HG02943 (cell line): ENCODE measurements at regions not wholly inside any gene's neighbourhood (a gene's known extent, or its start where the extent isn't known, plus 50 kb on each side); places are given as distances from the start of the nearest gene placed in this dataset.
"Not testable (repeated sequence)": the region's sequence is repeated elsewhere in the genome, so short reads cannot be mapped to it uniquely, and the experiment has no call there.

Experiments
- ATAC-seq: cut with Tn5 transposase; IDR thresholded peaks from one replicate; pipeline ENCODE4 v1.9.1; 2021; ENCODE audit warnings: mild to moderate bottlenecking, low read depth, moderate library complexity; ENCODE audit not compliant: unreplicated experiment

DNA sequence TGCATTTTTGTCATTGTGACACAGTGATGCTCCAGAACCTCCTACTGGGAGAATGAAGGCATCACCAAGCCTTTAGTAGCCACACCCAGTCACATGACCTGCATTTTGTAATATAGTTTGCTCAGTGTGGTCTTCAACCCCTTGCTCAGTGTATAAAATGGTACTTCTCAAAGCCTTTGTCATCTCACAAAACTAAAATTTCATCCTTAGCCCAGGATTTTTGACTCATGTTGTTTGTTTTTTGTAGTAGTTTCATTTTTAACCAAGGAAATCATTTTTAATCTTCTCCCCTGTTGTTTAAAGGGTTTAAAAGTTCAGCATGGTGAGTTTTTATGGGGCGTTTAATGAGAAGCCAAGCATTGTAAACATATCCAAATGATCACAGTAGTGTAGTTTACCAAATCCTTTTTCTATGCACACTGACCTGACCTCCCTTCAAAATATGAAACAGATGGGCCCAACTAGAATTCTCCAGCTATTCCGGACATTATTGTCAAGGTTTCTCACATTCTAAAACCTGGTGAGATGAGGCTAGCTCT is 123.5 kb upstream of the IL12A start:
- ATAC-seq = no peak

DNA sequence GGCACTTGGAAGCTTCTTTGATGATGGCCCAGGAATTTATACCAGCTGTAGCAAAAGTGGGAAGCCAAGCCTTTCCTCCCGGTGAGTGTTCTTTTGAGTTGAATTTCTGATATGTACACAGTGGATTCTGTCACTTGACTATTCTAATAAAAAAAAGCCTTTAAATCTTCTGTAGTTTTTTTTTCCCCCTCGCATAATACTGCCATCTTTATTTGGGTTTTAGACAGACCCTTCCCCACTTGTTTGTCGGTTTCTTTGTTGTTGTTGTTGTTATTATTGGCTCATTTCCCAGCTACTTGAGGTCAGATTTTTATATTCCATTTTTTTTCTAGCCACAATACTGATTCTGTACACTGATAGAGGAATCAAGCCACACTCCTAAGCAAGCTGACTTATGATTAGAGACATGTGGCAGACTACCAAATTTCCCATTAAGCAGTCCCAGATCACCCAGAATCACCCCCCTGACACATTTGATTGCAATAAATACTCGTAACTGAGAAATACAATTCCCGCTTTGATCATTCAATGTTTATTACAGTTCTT is 122.4 kb upstream of the IL12A start:
- ATAC-seq = no peak

DNA sequence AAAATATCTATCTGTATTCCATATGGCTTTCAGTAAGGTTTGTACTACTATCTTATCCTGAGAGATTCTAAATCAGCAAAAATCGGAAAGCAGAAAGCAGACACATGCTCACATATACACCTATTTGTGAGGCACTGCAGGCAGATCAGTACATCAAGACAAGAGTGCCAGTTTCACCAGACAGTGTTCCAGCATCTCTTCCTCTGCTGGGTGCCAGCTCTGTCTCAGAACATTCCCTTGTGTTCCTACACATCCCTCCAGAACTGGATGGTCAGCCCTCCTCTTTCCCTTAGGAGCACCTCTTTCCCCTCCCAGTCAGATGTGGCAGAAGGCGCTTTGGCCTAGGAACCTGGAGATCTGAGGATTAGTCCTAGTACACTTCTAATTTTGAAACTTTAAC is 121.3 kb upstream of the IL12A start:
- ATAC-seq = no peak

DNA sequence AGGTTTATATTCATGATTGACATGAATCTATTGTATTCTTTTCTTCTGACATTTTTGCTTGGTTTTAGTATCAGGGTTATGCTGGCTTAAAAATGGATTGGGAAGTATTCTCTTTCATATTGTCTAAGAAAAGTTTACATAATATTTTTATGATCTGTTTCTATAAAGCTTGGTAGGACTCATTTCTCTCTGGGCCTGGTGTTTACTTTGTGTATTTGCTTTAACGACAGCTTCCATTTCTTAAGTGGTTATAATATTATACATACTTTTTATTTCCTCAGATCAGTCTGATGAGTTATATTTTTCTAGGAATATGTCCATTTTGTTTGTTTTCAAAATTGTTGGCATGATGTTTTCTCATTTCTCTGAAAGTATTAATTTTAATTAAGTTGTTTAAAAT is 117.9 kb upstream of the IL12A start:
- ATAC-seq = no peak

DNA sequence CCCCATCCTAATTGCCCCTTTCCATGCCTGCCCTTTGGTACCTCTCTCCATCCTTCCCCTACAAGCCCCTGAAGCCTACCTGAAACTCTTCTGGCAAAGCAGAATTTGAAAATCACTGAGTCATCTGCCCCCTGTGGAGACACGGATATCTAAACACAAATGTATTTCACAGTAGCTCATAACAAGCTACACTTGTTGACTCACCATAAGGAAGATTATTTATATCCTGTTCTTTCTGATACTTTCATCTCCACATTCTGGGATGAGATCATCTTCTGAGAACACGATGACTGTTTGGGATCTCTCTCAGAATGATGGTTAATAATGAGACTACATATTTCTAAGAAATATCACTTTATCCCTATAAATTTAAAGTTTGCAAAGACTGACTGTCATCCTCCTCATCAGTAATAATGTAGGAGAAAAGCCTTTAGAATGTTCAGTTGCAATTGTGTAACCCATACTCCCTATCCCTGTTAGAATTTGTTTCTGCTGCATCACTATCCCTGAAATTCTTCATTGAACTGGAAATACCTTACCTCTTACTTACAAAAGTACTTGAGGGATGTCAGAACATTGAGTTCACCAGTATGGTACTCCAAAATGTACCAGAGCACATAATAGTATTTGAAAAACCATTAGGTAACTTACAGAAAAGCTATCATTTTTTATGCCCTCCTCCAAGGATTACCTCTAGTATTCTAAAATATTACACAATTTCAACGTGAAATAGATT is 116.1 kb upstream of the IL12A start:
- ATAC-seq = no peak

DNA sequence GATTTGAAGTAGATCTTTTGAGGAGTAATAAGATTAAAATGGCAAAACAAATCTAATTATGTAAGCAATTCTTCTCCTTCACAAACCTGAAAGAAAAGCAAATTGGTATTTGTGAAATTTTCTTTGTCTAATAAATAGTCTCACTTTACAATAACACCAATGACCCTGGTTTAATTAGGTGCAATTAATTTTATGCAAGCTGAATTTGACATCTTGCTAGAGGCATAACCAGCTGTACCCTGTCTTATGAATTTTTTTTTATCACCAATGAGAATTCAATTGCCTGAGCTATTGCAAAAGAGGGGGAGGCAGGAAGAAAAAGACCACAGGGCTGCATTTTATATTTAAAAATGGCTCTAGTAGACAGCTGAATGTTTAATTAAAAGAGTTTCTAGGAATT is 113.5 kb upstream of the IL12A start:
- ATAC-seq = no peak

DNA sequence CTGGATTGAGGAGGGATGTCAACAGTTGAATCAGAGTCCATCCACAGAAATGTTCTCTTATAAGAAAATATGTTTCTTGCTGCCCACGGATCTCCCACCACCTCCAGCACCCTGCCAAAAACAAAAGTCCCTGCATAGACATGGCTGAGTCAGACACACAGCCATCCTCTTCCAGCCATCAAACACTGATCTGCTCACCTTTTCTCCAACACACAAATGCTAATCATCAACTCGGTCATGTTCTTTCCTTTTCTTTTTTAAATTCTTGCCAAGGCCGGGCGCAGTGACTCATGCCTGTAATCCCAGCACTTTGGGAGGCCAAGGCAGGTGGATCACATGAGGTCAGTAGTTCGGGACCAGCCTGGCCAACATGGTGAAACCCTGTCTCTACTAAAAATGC is 110.7 kb upstream of the IL12A start:
- ATAC-seq = no peak

DNA sequence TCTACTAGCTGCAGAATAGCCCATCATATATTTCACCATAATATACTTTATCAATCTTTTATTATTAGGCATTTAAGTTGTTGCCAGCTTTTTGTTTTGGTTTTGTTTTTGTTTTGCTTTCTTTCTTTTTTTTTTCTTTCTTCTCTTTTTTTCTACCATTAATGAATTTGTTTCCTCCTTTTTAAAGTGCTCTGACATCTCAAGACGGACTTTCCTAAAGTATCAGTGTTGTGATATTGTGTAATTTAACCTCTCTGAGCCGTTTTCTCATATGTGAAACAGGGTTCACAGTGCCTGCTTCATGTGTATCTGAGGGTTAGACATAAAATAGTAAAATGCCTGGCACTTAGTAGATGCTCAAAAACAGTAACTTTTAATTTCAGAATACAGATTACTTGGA is 109.5 kb upstream of the IL12A start:
- ATAC-seq = no peak

DNA sequence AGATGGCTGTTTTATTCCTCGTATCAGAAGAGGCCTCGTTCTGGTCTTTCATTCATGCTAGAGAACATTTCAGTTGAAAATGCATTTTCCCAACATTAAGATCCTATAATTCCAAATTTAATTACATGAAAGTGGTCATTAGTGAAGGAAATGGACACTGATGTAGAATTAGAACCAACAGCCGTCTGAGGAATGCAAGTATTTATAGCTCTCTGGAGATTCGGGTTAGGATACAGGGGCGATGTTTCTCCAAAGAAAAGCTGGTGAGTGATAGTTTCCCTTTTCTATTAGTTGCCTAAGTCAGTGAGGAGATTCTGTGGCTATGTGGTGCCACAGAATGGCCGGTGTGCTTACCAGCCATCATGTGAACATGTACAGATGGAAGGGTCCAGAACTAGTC is 109.0 kb upstream of the IL12A start:
- ATAC-seq = no peak

DNA sequence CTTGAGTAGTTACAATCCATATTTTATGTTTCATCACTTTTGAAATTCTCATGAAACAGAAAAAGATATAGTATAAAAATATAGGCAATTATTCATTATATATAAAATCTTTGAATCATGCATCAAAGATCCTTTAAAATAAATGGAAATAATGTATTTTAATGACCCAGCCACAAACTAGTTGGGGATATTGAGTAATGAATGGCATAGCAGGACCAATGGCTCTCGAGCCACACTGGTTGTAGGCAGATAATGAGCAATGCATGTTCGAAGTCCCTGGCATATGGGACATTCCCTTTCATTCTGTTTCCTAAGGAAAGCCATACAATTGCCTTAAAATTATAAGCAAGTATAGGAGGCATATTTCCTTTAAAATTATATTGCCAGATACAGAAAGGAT is 107.4 kb upstream of the IL12A start:
- no peak for ATAC-seq

DNA sequence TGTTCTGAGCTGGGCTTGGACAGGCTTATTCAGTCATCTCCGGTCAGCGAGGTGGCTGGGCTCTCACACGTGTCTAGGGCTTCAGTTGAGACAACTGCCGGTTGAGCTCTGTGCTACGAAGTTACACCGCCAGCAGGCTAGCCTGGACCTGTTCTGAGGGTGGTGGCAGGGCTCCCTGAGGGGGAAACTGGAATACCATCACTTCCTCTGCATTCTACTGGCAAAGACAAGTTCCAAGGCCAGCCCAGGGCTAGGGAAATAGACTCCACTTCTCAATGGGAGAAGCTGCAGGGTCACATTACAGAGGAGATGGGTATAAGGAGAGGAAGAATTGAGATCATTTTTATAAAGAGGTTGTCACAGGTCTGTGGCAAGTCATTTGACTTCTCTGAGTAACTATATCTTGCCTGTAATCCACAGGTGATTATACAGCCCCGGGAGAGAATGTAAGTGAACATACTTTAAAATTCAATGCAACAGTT is 106.8 kb upstream of the IL12A start:
- no peak for ATAC-seq

DNA sequence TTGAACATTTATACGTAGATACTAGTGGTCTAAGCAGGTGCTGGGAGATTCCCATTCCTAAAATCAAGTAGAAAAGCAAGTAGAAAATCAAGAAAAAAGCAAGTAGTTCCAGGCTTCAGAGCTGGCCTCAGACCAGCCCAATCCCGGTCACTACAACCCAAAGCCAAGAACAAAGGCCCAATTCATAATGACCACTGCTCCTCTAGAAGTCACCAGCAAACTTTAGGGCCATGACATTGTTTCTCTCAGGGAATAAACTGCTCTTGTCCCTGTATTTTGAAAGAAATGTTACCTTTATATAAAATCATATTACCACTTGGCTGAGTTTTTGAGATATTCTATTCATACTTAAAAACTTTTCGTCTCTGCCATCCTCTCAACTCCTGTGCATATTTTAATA is 106.3 kb upstream of the IL12A start:
- ATAC-seq = no peak

DNA sequence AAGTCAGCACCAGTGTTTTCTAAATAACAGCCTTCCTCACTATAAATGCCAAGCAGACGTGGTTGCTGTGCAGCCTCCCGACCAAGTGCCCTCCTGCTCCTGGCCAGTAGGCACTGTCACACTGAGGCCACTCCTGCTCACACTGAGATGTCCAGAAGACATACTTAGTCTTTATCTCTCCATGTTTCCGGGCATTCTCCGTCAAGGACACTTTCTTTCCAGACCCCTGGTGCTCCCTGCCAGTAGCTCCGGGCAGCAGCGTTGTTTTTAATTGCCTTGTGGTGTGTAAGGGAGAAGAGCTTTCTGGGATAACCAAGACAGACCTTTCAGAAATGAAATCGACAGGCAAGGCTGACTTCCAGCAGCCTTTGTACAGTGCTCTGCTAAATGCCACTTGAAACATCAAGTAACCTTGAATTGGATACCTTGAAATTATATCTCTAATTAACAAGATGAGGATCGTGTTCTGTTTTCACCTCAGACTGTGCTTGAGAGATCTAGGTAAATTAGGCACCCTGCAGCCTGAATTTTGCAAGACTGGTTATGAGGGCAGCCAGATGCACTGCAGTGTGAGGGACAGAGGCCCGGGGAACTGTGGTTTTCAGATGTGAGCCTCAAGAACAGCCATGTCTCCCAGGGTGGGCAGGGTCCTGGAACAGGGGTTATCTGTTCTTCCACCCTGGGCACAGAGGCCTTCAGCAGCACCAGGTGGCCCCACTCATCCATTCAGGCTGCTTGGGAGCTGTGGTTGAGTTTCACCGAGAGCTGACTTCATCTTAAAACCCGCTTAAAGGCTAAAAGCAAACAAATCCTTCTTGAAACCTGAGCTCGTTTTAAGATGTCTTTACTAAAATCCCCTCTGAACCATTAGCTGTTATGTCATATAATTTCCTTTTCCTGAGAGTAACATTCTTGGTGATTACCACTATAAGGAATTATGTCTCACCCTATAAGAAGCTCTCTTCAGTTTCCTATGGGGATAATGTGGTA is 105.5 kb upstream of the IL12A start:
- ATAC-seq = no peak

DNA sequence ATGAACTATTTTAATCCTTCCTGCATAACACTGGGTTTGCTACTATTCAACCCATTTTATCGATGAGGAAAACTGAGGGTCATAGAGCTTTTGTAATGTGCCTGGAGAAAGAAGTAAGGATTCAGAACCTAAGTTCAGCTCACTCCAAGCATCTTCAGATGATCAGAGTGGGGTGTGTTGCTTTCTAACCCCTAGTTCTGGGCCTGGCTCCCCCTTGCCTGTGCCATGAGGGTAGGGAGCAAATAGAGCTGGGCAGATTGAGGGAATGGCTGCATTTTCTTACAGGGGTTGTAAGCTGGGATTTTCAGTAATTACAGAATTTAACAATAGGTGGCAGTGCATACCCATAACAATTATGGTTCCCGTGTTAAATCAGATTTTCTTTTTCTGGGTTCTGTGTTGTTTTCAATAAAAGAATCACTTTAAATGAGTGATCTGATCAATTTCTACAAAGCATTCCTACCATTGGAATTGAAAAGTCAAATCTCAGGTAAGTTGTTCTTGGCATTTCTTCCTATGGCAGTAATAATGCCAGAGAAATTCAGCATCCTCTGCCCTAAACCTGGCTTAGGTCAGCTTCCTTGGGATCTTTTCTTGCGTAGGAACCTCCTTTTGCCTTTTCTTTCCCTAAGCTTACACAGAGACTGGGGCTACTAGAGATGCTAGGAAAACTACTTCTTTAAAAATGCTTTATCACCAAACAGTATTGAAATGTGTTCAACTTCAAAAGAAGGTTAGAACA is 103.8 kb upstream of the IL12A start:
- ATAC-seq = no peak

DNA sequence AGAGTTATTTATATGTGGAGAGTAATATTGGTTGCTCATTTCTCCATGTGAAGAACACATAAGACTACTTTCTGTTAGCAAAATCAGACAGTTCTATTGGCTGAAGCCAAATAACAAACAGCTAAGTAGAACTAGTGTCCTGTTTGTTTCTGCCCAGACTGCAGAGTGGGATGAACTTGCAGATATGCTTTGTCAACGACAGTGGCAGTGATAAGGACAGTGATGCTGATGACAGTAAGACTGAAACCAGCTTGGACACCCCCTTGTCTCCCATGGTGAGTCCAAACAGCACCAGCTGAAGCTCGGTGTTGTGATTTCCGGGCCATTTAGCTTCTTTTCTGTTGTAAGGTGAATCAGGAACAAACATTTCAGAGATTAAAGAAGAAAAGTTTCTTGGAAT is 102.6 kb upstream of the IL12A start:
- ATAC-seq = no peak

DNA sequence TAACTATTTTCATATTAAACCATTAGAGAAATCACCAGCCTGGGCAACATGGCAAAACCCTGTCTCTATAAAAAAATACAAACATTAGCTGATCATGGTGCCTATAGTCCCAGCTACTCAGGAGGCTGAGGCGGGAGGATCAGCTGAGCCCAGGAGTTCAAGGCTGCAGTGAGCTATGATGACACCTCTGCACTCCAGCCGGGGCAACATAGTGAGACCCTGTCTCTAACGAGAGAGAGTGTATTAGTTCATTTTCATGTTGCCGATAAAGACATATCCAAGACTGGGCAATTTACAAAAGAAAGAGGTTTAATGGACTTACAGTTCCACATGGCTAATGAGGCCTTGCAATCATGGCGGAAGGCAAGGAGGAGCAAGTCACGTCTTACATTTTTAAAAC is 102.1 kb upstream of the IL12A start:
- ATAC-seq = not testable (repeated sequence)

DNA sequence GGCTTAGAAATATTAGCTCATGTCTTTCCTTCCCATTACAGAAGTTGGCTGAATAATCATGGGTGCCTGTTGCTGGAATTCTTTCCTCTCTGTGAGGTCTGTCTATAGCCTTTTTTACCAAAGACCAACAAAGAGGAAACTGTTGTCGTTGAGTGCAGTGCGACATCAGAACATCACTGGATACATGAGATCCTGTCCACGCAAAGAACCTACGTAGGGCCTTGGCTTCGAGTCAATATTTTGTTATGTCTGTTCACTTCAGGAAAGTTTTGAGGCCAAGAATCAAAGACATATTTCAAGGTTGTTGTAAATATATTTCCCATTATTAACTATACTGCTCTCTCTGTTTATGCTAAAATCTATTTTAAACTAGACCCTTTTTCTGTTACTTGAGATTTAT is 101.5 kb upstream of the IL12A start:
- no peak for ATAC-seq

DNA sequence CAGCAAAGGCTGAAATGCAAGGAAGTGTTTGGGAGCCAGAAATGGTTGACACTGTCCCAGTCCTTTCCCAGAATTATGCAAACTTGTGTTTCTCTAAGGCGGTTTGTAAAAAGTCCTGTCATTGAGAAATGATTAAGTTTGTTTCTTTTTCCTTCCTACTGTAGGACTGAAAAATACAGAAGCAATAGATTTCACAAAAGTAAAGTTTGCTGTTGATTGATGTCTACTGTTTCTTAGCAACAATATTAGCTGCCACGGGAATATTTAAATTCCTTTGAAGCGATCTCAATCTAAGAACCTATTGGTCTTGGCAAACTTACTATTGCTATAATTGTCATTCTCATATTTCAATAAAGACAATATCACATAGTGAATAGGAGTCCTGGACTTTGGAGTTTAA is 100.7 kb upstream of the IL12A start:
- no peak for ATAC-seq

DNA sequence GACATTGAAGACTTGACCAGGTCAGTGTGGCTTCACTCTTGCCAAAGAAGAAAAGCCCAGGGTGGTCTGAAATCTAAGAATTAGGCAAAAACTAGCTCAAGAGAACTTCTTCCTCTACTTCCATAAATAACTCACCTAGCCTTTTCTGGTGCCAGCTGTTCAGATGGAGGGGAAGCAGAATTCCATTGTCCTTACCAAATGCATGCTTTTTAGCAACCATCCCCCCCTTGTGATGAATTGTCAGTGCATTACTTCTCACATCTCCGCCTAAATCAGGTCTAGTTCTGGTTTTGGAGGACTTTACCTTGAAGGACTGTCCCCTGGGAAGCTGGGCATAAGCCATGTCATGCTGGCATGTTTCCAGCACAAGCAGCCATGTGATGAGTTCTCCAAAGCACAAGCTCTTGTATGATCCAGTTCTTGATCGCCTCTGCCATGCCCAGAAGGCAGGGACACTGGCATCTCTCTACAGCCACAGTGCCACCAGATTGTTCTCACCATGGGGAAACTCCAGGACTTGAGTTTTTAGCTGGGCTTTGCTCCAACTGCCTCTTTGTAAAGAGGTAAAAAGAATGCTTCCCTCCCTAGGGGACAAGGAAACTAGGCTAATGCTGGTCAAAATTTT is 96.4 kb upstream of the IL12A start:
- no peak for ATAC-seq

DNA sequence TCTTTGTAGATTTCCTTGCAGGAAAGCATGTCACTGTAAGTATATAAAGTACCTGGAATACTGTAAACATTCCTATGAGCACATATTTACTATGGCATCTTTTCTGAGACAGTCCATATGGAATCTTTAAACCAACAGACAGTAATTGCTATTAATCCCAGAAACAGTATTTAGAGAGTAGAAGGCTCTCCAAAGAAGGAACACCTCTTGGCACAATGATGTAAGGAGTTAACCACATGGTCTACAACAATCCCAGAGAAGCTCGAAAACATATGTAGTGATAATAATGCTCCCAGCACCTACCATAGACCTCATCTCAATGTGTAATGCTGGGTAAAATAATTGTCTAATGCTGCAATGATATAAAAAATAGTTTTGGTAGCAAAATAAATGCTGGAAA is 95.8 kb upstream of the IL12A start:
- ATAC-seq = no peak
